OCI-LY1 (cell line): ENCODE measurements at regions not wholly inside any gene's neighbourhood (a gene's known extent, or its start where the extent isn't known, plus 50 kb on each side); places are given as distances from the start of the nearest gene placed in this dataset.

Source experiments
- EZH2 ChIP-seq: fragments of 200-600 bp; sonication (generic), shearing (Covaris generic); IDR thresholded peaks from 2 replicates; pipeline ENCODE4 v1.8.0; 2017; ENCODE audit warnings: borderline replicate concordance, mixed run types, mild to moderate bottlenecking, antibody characterized with exemption, low read length, moderate library complexity, mixed read lengths
- TF ChIP-seq, protein P1 (sequence below): fragments of 200-600 bp; sonication (generic), shearing (Covaris generic); IDR thresholded peaks from 2 replicates; pipeline ENCODE4 v1.5.1; 2017; ENCODE audit warnings: mild to moderate bottlenecking, antibody characterized with exemption, low read length, moderate library complexity, mixed read lengths

DNA sequence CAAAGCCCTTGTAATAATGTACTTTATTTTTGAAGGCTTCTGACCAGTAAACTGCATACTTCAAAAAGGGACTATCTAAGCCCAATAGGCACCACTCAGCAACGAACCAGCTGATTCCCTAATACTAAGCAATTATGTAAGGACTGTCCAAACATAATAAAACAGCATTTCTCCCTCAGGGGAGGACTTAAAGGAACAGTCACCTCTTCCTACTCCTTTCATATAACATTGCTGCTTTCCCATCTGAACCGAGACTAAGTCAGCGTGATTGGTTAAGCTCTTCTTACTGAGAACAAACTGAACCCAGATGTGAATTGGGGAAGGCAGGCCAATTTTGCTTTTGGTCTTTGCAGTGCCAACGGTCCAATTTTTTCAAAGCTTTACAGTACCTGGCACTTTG lies 420.0 kb downstream of the METTL15 start:
- TF ChIP-seq, protein P1, sequence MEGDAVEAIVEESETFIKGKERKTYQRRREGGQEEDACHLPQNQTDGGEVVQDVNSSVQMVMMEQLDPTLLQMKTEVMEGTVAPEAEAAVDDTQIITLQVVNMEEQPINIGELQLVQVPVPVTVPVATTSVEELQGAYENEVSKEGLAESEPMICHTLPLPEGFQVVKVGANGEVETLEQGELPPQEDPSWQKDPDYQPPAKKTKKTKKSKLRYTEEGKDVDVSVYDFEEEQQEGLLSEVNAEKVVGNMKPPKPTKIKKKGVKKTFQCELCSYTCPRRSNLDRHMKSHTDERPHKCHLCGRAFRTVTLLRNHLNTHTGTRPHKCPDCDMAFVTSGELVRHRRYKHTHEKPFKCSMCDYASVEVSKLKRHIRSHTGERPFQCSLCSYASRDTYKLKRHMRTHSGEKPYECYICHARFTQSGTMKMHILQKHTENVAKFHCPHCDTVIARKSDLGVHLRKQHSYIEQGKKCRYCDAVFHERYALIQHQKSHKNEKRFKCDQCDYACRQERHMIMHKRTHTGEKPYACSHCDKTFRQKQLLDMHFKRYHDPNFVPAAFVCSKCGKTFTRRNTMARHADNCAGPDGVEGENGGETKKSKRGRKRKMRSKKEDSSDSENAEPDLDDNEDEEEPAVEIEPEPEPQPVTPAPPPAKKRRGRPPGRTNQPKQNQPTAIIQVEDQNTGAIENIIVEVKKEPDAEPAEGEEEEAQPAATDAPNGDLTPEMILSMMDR = no peak
- TF ChIP-seq EZH2 = no peak
